Smooth muscle cell (in vitro differentiated cells): ENCODE measurements at regions not wholly inside any gene's neighbourhood (a gene's known extent, or its start where the extent isn't known, plus 50 kb on each side); places are given as distances from the start of the nearest gene placed in this dataset.

Source experiments
- DNase-seq: peaks from one replicate; lab custom pipeline; 2025; ENCODE audit not compliant: unreplicated experiment; lab: John Stamatoyannopoulos, UW
- H2AFZ ChIP-seq: fragments of 200-600 bp; sonication (generic); 2 replicates; pipeline ENCODE4 v1.6.0; 2016; ENCODE audit warnings: antibody characterized with exemption, low read depth, mild to moderate bottlenecking
- H3F3A ChIP-seq: fragments of 200-600 bp; sonication (generic); 2 replicates; pipeline ENCODE4 v1.6.0; 2017; ENCODE audit warnings: antibody characterized with exemption, low read depth
- H3K27ac ChIP-seq: fragments of 200-600 bp; sonication (generic); 2 replicates; pipeline ENCODE4 v1.5.1; 2016; ENCODE audit warnings: low read depth, mild to moderate bottlenecking
- H3K27me3 ChIP-seq: fragments of 200-600 bp; sonication (generic); 2 replicates; pipeline ENCODE4 v1.6.1; 2016; ENCODE audit warnings: low read depth, mild to moderate bottlenecking
- H3K36me3 ChIP-seq: fragments of 200-600 bp; sonication (generic); 2 replicates; pipeline ENCODE4 v1.5.1; 2016; ENCODE audit warnings: low read depth
- H3K4me1 ChIP-seq: fragments of 200-600 bp; sonication (generic); 2 replicates; pipeline ENCODE4 v1.5.1; 2016; ENCODE audit warnings: low read depth
- H3K4me2 ChIP-seq: fragments of 200-600 bp; sonication (generic); 2 replicates; pipeline ENCODE4 v1.6.0; 2016; ENCODE audit warnings: mild to moderate bottlenecking
- H3K4me3 ChIP-seq: fragments of 200-600 bp; sonication (generic); 2 replicates; pipeline ENCODE4 v1.5.1; 2016; ENCODE audit warnings: mild to moderate bottlenecking
- H3K79me2 ChIP-seq: fragments of 200-600 bp; sonication (generic); 2 replicates; pipeline ENCODE4 v1.6.0; 2016; ENCODE audit warnings: low read depth, mild to moderate bottlenecking
- H3K9ac ChIP-seq: fragments of 200-600 bp; sonication (generic); 2 replicates; pipeline ENCODE4 v1.6.0; 2016; ENCODE audit warnings: low read depth
- H3K9me3 ChIP-seq: fragments of 200-600 bp; sonication (generic); replicated peaks from 2 replicates; pipeline ENCODE4 v1.5.1; 2016; ENCODE audit warnings: low read depth
- H4K20me1 ChIP-seq: fragments of 200-600 bp; sonication (generic); 2 replicates; pipeline ENCODE4 v1.6.0; 2016; ENCODE audit warnings: low read depth
- WGBS: methylation state at CpG from one replicate; pipeline ENCODE4 v1.1.7; 2016; ENCODE audit warnings: low lambda C conversion rate; 5-methylcytosine and 5-hydroxymethylcytosine counted together
- TF ChIP-seq, protein P1 (sequence below): fragments of 200-600 bp; sonication (generic); IDR thresholded peaks from 2 replicates; pipeline ENCODE4 v1.5.1; 2017; ENCODE audit warnings: borderline replicate concordance, mild to moderate bottlenecking, antibody characterized with exemption; ENCODE audit not compliant: insufficient read depth, poor library complexity, severe bottlenecking

DNA sequence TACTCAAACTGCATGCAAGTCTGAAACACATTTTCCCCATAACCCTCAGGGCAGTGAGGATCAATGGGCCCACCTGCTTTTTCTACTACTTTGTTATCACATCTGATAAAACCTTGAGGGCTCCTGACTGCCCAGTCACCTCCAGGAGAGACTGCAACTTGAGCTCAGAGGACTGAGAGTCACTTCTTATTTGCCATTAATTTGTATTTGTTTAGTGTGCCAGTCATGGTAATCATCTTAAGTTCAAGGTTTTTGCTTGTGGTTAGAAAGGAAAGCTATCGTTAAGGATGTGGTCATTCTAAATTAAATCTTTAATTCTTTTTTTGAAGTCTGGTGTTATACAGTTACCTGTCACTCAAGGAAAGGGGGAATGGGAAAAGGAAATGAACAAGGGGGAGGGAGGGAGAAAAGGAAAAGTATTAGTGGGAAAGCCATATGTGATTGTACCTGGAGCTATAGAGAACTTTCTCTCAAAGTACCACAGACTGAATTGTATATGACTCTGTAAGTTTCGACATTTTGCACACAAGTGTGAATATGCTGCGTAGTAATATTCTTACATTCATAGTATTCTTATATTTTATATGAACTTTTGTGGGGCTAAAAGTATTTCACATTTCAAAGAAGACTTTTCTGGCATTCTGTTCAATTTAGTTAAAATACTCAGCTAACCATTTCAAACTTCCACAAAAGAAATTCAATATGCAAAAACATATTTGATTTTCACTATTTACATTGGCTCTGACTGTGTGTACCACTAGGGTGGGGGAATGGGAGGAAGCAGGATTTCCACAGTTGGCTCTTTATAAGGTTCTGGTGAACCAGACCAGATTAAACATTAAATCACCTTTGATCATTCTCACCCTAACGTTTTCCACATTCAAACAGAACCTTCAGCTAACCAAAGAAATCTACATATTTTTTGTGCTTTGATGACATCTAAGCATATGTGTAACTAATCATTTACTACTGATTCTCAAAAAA lies 166.5 kb upstream of the ATP11B start:
- no peak for DNase-seq
- Histone ChIP-seq H2AFZ (no peak overlapping the region), H3F3A (no peaks in the 10 kb centered on the region), H4K20me1 (no peaks in the 10 kb centered on the region), H3K4me3 (no peak overlapping the region), H3K27ac (no peak overlapping the region), H3K9ac (no peak overlapping the region), H3K27me3 (no peaks in the 10 kb centered on the region), H3K4me2 (no peak overlapping the region), H3K9me3 (no peaks in the 10 kb centered on the region), H3K36me3 (no peaks in the 10 kb centered on the region), H3K79me2 (no peaks in the 10 kb centered on the region), H3K4me1 (no peaks in the 10 kb centered on the region)
- TF ChIP-seq, protein P1, sequence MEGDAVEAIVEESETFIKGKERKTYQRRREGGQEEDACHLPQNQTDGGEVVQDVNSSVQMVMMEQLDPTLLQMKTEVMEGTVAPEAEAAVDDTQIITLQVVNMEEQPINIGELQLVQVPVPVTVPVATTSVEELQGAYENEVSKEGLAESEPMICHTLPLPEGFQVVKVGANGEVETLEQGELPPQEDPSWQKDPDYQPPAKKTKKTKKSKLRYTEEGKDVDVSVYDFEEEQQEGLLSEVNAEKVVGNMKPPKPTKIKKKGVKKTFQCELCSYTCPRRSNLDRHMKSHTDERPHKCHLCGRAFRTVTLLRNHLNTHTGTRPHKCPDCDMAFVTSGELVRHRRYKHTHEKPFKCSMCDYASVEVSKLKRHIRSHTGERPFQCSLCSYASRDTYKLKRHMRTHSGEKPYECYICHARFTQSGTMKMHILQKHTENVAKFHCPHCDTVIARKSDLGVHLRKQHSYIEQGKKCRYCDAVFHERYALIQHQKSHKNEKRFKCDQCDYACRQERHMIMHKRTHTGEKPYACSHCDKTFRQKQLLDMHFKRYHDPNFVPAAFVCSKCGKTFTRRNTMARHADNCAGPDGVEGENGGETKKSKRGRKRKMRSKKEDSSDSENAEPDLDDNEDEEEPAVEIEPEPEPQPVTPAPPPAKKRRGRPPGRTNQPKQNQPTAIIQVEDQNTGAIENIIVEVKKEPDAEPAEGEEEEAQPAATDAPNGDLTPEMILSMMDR: no peak
- WGBS: 90% methylated on average over 4 of the region's 4 CpGs

DNA sequence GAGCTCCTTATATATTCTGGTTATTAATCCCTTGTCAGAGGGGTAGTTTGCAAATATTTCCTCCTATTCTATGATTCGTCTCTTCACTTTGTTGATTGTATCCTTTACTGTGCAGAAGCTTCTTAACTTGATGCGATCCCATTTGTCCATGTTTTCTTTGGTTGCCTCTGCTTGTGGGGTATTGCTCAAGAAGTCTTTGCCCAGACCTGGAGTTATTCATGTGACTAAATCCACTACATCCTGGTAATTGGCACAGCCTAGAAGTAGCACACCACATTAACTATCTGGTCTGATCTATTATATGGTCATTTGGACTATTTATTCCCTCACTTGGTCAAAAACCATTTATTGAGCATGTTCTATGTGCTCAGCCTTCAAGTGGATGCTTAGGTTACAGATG lies 164.8 kb upstream of the ATP11B start:
- Histone ChIP-seq H2AFZ (no peak overlapping the region), H3K27me3 (no peaks in the 10 kb centered on the region), H3K4me2 (no peak overlapping the region), H3K9ac (no peak overlapping the region), H4K20me1 (no peaks in the 10 kb centered on the region), H3F3A (no peaks in the 10 kb centered on the region), H3K4me1 (no peaks in the 10 kb centered on the region), H3K79me2 (no peaks in the 10 kb centered on the region), H3K9me3 (no peaks in the 10 kb centered on the region), H3K36me3 (no peaks in the 10 kb centered on the region), H3K4me3 (no peak overlapping the region), H3K27ac (no peak overlapping the region)
- TF ChIP-seq, protein P1: no peak
- DNase-seq: no peak
- 89% methylated on average over 2 of the region's 2 CpGs for WGBS

DNA sequence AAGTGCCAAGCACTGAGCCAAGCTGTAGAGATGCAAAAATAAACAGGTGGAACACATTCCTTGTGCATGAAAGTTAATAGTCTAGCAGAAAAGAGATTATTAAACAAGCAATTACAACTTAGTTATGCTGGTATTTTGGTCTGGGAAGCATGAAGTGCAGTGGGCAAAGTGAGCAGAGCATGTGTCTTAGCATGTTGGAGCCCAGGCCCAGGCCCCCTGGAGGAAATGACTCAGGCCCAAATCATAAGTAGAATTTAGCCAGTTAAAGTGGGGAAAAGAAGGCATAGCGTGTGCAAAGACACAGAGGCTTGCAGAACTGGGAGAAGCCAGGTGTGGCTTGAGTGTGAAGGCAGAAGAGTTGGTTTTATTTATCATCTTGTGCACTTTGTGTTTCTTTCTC lies 163.8 kb upstream of the ATP11B start:
- Histone ChIP-seq H3K4me1 (no peaks in the 10 kb centered on the region), H3K79me2 (no peaks in the 10 kb centered on the region), H3K4me2 (no peak overlapping the region), H2AFZ (no peak overlapping the region), H4K20me1 (no peaks in the 10 kb centered on the region), H3K27me3 (no peaks in the 10 kb centered on the region), H3K9ac (no peak overlapping the region), H3K27ac (no peak overlapping the region), H3K36me3 (no peaks in the 10 kb centered on the region), H3K9me3 (no peaks in the 10 kb centered on the region), H3K4me3 (no peak overlapping the region), H3F3A (no peaks in the 10 kb centered on the region)
- TF ChIP-seq, protein P1: no peak
- no peak for DNase-seq
- WGBS: 35% methylated on average over 1 of the region's 1 CpG
